Endodermal cell (in vitro differentiated cells): ENCODE measurements at regions not wholly inside any gene's neighbourhood (a gene's known extent, or its start where the extent isn't known, plus 50 kb on each side); places are given as distances from the start of the nearest gene placed in this dataset.

Experiments used
- DNase-seq: peaks from one replicate; pipeline ENCODE4 v3.0.0-alpha.2; 2017
- H3K27ac ChIP-seq: 2 replicates; pipeline ENCODE4 v1.5.1; 2013; ENCODE audit warnings: mild to moderate bottlenecking, low read depth, low read length, moderate library complexity
- H3K27me3 ChIP-seq: 2 replicates; pipeline ENCODE4 v1.6.1; 2013; ENCODE audit warnings: mild to moderate bottlenecking, low read length, moderate library complexity; ENCODE audit not compliant: insufficient read depth, control insufficient read depth, poor library complexity, severe bottlenecking
- H3K36me3 ChIP-seq: 2 replicates; pipeline ENCODE4 v1.7.0; 2013; ENCODE audit warnings: mild to moderate bottlenecking, low read length, moderate library complexity; ENCODE audit not compliant: control insufficient read depth, insufficient read depth
- H3K4me1 ChIP-seq: one replicate; pipeline ENCODE4 v1.7.0; 2013; ENCODE audit warnings: low read length; ENCODE audit not compliant: control insufficient read depth, insufficient read depth
- H3K4me3 ChIP-seq: 2 replicates; pipeline ENCODE4 v1.5.1; 2013; ENCODE audit warnings: mild to moderate bottlenecking, low read length, moderate library complexity
- H3K9ac ChIP-seq: 2 replicates; pipeline ENCODE4 v1.6.1; 2013; ENCODE audit warnings: mild to moderate bottlenecking, low read length, moderate library complexity; ENCODE audit not compliant: poor library complexity, severe bottlenecking; ENCODE audit errors: extremely low read depth
- H3K9me3 ChIP-seq: 2 replicates; pipeline ENCODE4 v1.6.1; 2013; ENCODE audit warnings: mild to moderate bottlenecking, low read length, moderate library complexity; ENCODE audit not compliant: control insufficient read depth
- H3K27ac Mint-ChIP-seq: 2 replicates; pipeline ENCODE4 v1.8.0; 2020; ENCODE audit warnings: mixed read lengths
- H3K27me3 Mint-ChIP-seq: 2 replicates; pipeline ENCODE4 v1.8.0; 2021; ENCODE audit warnings: mild to moderate bottlenecking, mixed read lengths; ENCODE audit not compliant: insufficient read depth
- H3K36me3 Mint-ChIP-seq: 2 replicates; pipeline ENCODE4 v1.8.0; 2020; ENCODE audit warnings: low read depth, mixed read lengths
- H3K4me1 Mint-ChIP-seq: 2 replicates; pipeline ENCODE4 v1.8.0; 2020; ENCODE audit warnings: mixed read lengths
- H3K4me3 Mint-ChIP-seq: 2 replicates; pipeline ENCODE4 v1.8.0; 2020; ENCODE audit warnings: mild to moderate bottlenecking, moderate library complexity, mixed read lengths
- H3K9me3 Mint-ChIP-seq: 2 replicates; pipeline ENCODE4 v1.8.0; 2020; ENCODE audit warnings: mild to moderate bottlenecking, mixed read lengths
- CTCF ChIP-seq: fragments of 200-600 bp; sonication (generic); conservative IDR thresholded peaks from 2 replicates; pipeline ENCODE4 v1.5.0; 2021; ENCODE audit warnings: antibody characterized with exemption, mild to moderate bottlenecking
- WGBS, 2 experiments: methylation state at CpG; one replicate each; pipeline versions ENCODE4 v1.1.5 to v1.1.7; 2013; ENCODE audit warnings: missing lambda C conversion rate in 2 of 2, mixed read lengths in 1 of 2; ENCODE audit not compliant: insufficient coverage in 1 of 2, insufficient read length in 1 of 2; 5-methylcytosine and 5-hydroxymethylcytosine counted together

- H3K36me3 Mint-ChIP-seq, result no peaks in the 10 kb centered on the region
- H3K4me1 Mint-ChIP-seq, result peaks cover 3% of the 10 kb centered on the region
- H3K27me3 ChIP-seq, result no peaks in the 10 kb centered on the region
- no peak overlapping the region for H3K4me3 Mint-ChIP-seq
- no peak overlapping the region for H3K4me3 ChIP-seq
- H3K4me1 ChIP-seq, result no peaks in the 10 kb centered on the region
- no peak overlapping the region for H3K27ac ChIP-seq
- no peaks in the 10 kb centered on the region for H3K36me3 ChIP-seq
- 100% methylated on average over 1 of the region's 1 CpG; no CpG with 5 or more reads in 1 of the 2 experiments for WGBS, 2 experiments
- DNase-seq, result no peak
- no peak for TF ChIP-seq CTCF
- H3K9ac ChIP-seq, result no peak overlapping the region
- H3K9me3 ChIP-seq, result no peaks in the 10 kb centered on the region
- no peaks in the 10 kb centered on the region for H3K9me3 Mint-ChIP-seq
- no peak overlapping the region for H3K27ac Mint-ChIP-seq
- no peaks in the 10 kb centered on the region for H3K27me3 Mint-ChIP-seq
Measured at GRCh38 chr2:157046396-157046795, 211.1 kb upstream of the GALNT5 start.

DNA sequence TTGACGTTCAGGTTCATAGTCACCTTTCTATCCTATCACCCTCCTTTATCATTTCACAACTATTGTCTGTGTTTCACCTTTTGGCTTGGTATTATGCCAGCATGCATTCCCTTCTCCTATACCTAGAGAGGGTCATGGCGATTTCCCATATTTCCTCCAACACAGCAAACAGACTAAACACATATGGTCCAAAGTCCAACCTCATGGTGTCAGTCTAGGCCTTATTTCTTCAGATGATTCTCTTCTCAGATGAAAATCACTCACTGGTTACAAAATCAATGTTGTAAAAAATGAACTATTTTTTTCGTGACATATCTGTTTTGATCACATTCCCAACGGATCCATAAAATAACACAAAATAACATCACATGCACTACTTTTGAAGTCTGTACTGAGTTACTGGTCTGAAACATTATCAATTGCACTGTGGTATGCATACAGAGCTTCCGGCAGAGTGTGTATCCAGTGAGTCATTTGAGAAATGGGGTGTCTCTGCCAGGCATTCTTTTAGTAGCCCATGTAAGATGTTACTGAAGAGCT, 204.8 kb upstream of the GALNT5 start:
- H3K9me3 Mint-ChIP-seq, result no peaks in the 10 kb centered on the region
- WGBS, 2 experiments, result 87 to 90% methylated on average over 3 to 5 of the region's 5 CpGs
- no peaks in the 10 kb centered on the region for H3K36me3 ChIP-seq

GRCh38 chr2:157053876-157054275, 203.6 kb upstream of the GALNT5 start:
- H3K4me1 ChIP-seq, result no peaks in the 10 kb centered on the region
- no peak overlapping the region for H3K27ac ChIP-seq
- Mint-ChIP-seq H3K27ac (no peak overlapping the region), H3K9me3 (no peaks in the 10 kb centered on the region), H3K27me3 (no peaks in the 10 kb centered on the region), H3K4me3 (no peak overlapping the region), H3K4me1 (peaks cover 5% of the 10 kb centered on the region), H3K36me3 (no peaks in the 10 kb centered on the region)
- no peaks in the 10 kb centered on the region for H3K27me3 ChIP-seq
- no peak overlapping the region for H3K4me3 ChIP-seq
- no peaks in the 10 kb centered on the region for H3K36me3 ChIP-seq
- no peaks in the 10 kb centered on the region for H3K9me3 ChIP-seq
- TF ChIP-seq CTCF, result no peak
- 92 to 100% methylated on average over 1 of the region's 1 CpG for WGBS, 2 experiments
- no peak for DNase-seq
- H3K9ac ChIP-seq, result no peak overlapping the region

More for the DNA sequence above, 204.8 kb upstream of the GALNT5 start:
- Histone ChIP-seq H3K4me3 (no peak overlapping the region), H3K9me3 (no peaks in the 10 kb centered on the region), H3K4me1 (no peaks in the 10 kb centered on the region), H3K9ac (no peak overlapping the region), H3K27ac (no peak overlapping the region), H3K27me3 (no peaks in the 10 kb centered on the region)
- Mint-ChIP-seq H3K27ac (no peak overlapping the region), H3K4me3 (no peak overlapping the region), H3K36me3 (no peaks in the 10 kb centered on the region), H3K27me3 (no peaks in the 10 kb centered on the region), H3K4me1 (peaks cover 5% of the 10 kb centered on the region)
- no peak for TF ChIP-seq CTCF
- no peak for DNase-seq
